HepG2 (cell line): ENCODE measurements at regions not wholly inside any gene's neighbourhood (a gene's known extent, or its start where the extent isn't known, plus 50 kb on each side); places are given as distances from the start of the nearest gene placed in this dataset.
"Not testable (repeated sequence)": the region's sequence is repeated elsewhere in the genome, so short reads cannot be mapped to it uniquely, and the experiment has no call there.

ENCODE experiments used
- ATAC-seq: fragments of 200-7000 bp; cut with Tn5 transposase; 3 replicates; pipeline ENCODE4 v1.9.1; 2020; ENCODE audit warnings: mild to moderate bottlenecking, moderate library complexity
- BruUV-seq: library from RNA; stranded (reverse); fragments of 400-500 nt; replicated peaks from 2 replicates; lab custom pipeline; 2021; lab: Mats Ljungman, UMichigan
- CTCF ChIA-PET: fragments of 300-600 bp; formaldehyde crosslinking; extraction: SDS; loops from one replicate; lab custom pipeline; 2021; ENCODE audit warnings: low total read pairs, inconsistent platforms, low intra/inter-chr PET ratio; lab: Yijun Ruan, JAX
- POLR2A ChIA-PET: fragments of 350-600 bp; sonication (Branson Sonifier 250); formaldehyde crosslinking; loops from one replicate; lab custom pipeline; 2020; ENCODE audit warnings: antibody characterized with exemption, inconsistent platforms; lab: Yijun Ruan, JAX
- DNase-seq: peaks from one replicate; pipeline ENCODE4 v3.0.0-alpha.2; 2015; ENCODE audit warnings: low spot score
- FAIRE-seq: peaks from 3 replicates; lab custom pipeline; 2011; peaks lifted over from hg19 to GRCh38; lab: Jason Lieb, UNC
- H2AFZ ChIP-seq: one replicate; pipeline ENCODE4 v1.6.1; 2011; ENCODE audit warnings: low read length, inconsistent platforms
- H3K27ac ChIP-seq: fragments of 300-600 bp; 3 replicates; pipeline ENCODE4 v1.8.0; 2011; ENCODE audit warnings: mixed run types, mild to moderate bottlenecking, mixed read lengths, low read length, inconsistent platforms; ENCODE audit not compliant: insufficient read depth; ENCODE audit errors: extremely low read length
- H3K27me3 ChIP-seq, 2 experiments: fragments of 200-600 bp in 1 of 2; 2 replicates in 1 of 2; 3 replicates in 1 of 2; pipeline versions ENCODE4 v1.6.0 to v1.8.0; 2011; ENCODE audit warnings: low read length in 2 of 2, mild to moderate bottlenecking in 2 of 2, moderate library complexity in 2 of 2, inconsistent platforms in 1 of 2; ENCODE audit not compliant: insufficient read depth in 2 of 2, control insufficient read depth in 1 of 2
- H3K36me3 ChIP-seq, 2 experiments: fragments of 200-600 bp in 1 of 2; replicated peaks in 1 of 2; 2 replicates in 1 of 2; 3 replicates in 1 of 2; pipeline versions ENCODE4 v1.5.1 to v1.8.0; 2011; ENCODE audit warnings: low read length in 2 of 2, inconsistent platforms in 1 of 2; ENCODE audit not compliant: insufficient read depth in 2 of 2, control insufficient read depth in 1 of 2
- H3K4me1 ChIP-seq: 2 replicates; pipeline ENCODE4 v1.5.1; 2012; ENCODE audit warnings: low read length, inconsistent platforms; ENCODE audit not compliant: insufficient read depth
- H3K4me2 ChIP-seq: 2 replicates; pipeline ENCODE4 v1.6.0; 2011; ENCODE audit warnings: low read depth, low read length, inconsistent platforms
- H3K4me3 ChIP-seq, 3 experiments: fragments of 200-600 bp in 1 of 3; sonication (generic), shearing (Covaris generic) in 1 of 3; replicated peaks in 1 of 3; 2 replicates each; pipeline ENCODE4 v1.5.1; 2011 to 2016; ENCODE audit warnings: low read length in 3 of 3, inconsistent platforms in 2 of 3, low read depth in 2 of 3, mild to moderate bottlenecking in 2 of 3, control low read depth in 1 of 3, mixed read lengths in 1 of 3; ENCODE audit not compliant: insufficient read depth in 1 of 3
- H3K79me2 ChIP-seq: one replicate; pipeline ENCODE4 v1.6.1; 2011; ENCODE audit warnings: low read length, inconsistent platforms; ENCODE audit not compliant: insufficient read depth
- H3K9ac ChIP-seq: 2 replicates; pipeline ENCODE4 v1.6.0; 2011; ENCODE audit warnings: mild to moderate bottlenecking, low read depth, low read length, inconsistent platforms; ENCODE audit not compliant: insufficient read depth
- H3K9me3 ChIP-seq: 2 replicates; pipeline ENCODE4 v1.5.1; 2012; ENCODE audit warnings: mild to moderate bottlenecking, low read length
- H4K20me1 ChIP-seq: 2 replicates; pipeline ENCODE4 v1.6.0; 2011; ENCODE audit warnings: inconsistent platforms, mild to moderate bottlenecking, low read length, moderate library complexity; ENCODE audit not compliant: insufficient read depth
- WGBS: methylation state at CpG from one replicate; pipeline ENCODE4 v1.1.6; 2017; ENCODE audit warnings: low lambda C conversion rate; 5-methylcytosine and 5-hydroxymethylcytosine counted together
- in situ Hi-C: cut with HindIII; loops from 2 replicates; pipeline ENCODE4 v1.10.0; 2017; ENCODE audit warnings: low pct_unique_long_range_greater_than_20kb; ENCODE audit not compliant: extremely low pct_ligation_motif_present
- intact Hi-C: fragments of 100-400 bp; cut with micrococcal nuclease; formaldehyde crosslinking; loops from one replicate; pipeline ENCODE4 v1.10.0; 2022; ENCODE audit not compliant: unreplicated experiment

- WGBS: 21% methylated on average over 4 of the region's 4 CpGs
- BruUV-seq, POLR2A ChIA-PET, H3K4me2 ChIP-seq, H3K27me3 ChIP-seq, intact Hi-C loops, H2AFZ ChIP-seq, H3K9ac ChIP-seq, DNase-seq, H3K4me3 ChIP-seq, H3K79me2 ChIP-seq, FAIRE-seq, ATAC-seq, CTCF ChIA-PET, H3K4me1 ChIP-seq, H3K36me3 ChIP-seq, in situ Hi-C loops, H3K27ac ChIP-seq, H3K9me3 ChIP-seq, H4K20me1 ChIP-seq: not testable (repeated sequence)
These were observed 334.2 kb downstream of the SPATA31A7 start for GRCh38 chr9:61523897-61524620.

- FAIRE-seq, H3K9ac ChIP-seq, H3K36me3 ChIP-seq, intact Hi-C loops, CTCF ChIA-PET, POLR2A ChIA-PET, H3K79me2 ChIP-seq, H3K4me3 ChIP-seq, H3K4me2 ChIP-seq, ATAC-seq, H3K9me3 ChIP-seq, BruUV-seq, H4K20me1 ChIP-seq, in situ Hi-C loops, H3K27ac ChIP-seq, DNase-seq, H3K4me1 ChIP-seq, H3K27me3 ChIP-seq, H2AFZ ChIP-seq: not testable (repeated sequence)
- 21% methylated on average over 4 of the region's 4 CpGs for WGBS
These were observed 335.8 kb downstream of the SPATA31A7 start for GRCh38 chr9:61525629-61526028.
